KMS-11 (cell line): ENCODE measurements at regions not wholly inside any gene's neighbourhood (a gene's known extent, or its start where the extent isn't known, plus 50 kb on each side); places are given as distances from the start of the nearest gene placed in this dataset.

Experiments used
- H2AFZ ChIP-seq: fragments of 200-600 bp; sonication (generic); 2 replicates; pipeline ENCODE4 v1.6.1; 2016; ENCODE audit warnings: antibody characterized with exemption, mixed run types, low read depth
- H3K27ac ChIP-seq: fragments of 200-600 bp; sonication (generic); 2 replicates; pipeline ENCODE4 v1.6.1; 2016; ENCODE audit warnings: mild to moderate bottlenecking, mixed run types
- H3K27me3 ChIP-seq: fragments of 200-600 bp; sonication (generic); 2 replicates; pipeline ENCODE4 v1.6.1; 2017; ENCODE audit warnings: mild to moderate bottlenecking, low read depth, mixed run types, moderate library complexity; ENCODE audit not compliant: insufficient read depth
- H3K36me3 ChIP-seq: fragments of 200-600 bp; sonication (generic); 2 replicates; pipeline ENCODE4 v1.6.1; 2017; ENCODE audit warnings: mild to moderate bottlenecking, mixed run types; ENCODE audit not compliant: insufficient read depth
- H3K4me1 ChIP-seq: fragments of 200-600 bp; sonication (generic); 2 replicates; pipeline ENCODE4 v1.6.1; 2016; ENCODE audit warnings: mild to moderate bottlenecking, low read depth, mixed run types; ENCODE audit not compliant: poor library complexity, severe bottlenecking
- H3K4me2 ChIP-seq: fragments of 200-600 bp; sonication (generic); 2 replicates; pipeline ENCODE4 v1.7.0; 2016; ENCODE audit warnings: mild to moderate bottlenecking, mixed run types
- H3K4me3 ChIP-seq: fragments of 200-600 bp; sonication (generic); IDR thresholded peaks from 2 replicates; pipeline ENCODE4 v1.6.1; 2017; ENCODE audit warnings: low read depth, low read length, mixed read lengths; ENCODE audit not compliant: insufficient read depth
- H3K79me2 ChIP-seq: fragments of 200-600 bp; sonication (generic); 2 replicates; pipeline ENCODE4 v1.6.1; 2016; ENCODE audit warnings: low read depth, mixed run types; ENCODE audit not compliant: insufficient read depth
- H3K9ac ChIP-seq: fragments of 200-600 bp; sonication (generic); 2 replicates; pipeline ENCODE4 v1.6.1; 2016; ENCODE audit warnings: mild to moderate bottlenecking, mixed run types
- H4K20me1 ChIP-seq: fragments of 200-600 bp; sonication (generic); 2 replicates; pipeline ENCODE4 v1.6.1; 2016; ENCODE audit warnings: mild to moderate bottlenecking, mixed run types; ENCODE audit not compliant: insufficient read depth
- TF ChIP-seq, protein P1 (sequence below): fragments of 200-600 bp; sonication (generic); conservative IDR thresholded peaks from 2 replicates; pipeline ENCODE4 v1.6.1; 2017; ENCODE audit warnings: low read depth, mild to moderate bottlenecking, antibody characterized with exemption, low read length, moderate library complexity, mixed read lengths

DNA sequence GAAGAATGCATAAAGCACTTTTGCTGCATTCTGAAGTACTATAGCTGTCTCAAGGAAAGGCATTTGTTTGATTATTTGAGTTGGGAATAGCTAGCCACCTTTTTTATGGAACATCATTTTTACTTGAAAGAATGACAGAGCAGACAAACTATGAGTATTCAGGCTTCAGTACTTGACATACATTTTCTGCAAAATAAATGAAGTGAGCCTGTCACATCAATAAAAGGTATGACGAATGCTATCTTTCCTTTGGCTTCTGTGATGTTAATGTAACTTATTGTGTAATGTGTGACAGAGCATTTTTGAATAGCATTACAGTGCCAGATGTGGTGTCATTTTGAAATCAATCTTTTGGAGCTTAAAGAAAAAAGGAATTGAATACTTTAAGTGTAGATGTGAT, 440.3 kb upstream of the ONECUT1 start:
- H2AFZ ChIP-seq = no peak overlapping the region
- no peak overlapping the region for H3K4me2 ChIP-seq
- no peaks in the 10 kb centered on the region for H3K79me2 ChIP-seq
- H3K4me3 ChIP-seq = no peak overlapping the region
- no peak overlapping the region for H3K27ac ChIP-seq
- H3K36me3 ChIP-seq = no peaks in the 10 kb centered on the region
- H3K4me1 ChIP-seq = no peaks in the 10 kb centered on the region
- no peaks in the 10 kb centered on the region for H4K20me1 ChIP-seq
- TF ChIP-seq, protein P1, sequence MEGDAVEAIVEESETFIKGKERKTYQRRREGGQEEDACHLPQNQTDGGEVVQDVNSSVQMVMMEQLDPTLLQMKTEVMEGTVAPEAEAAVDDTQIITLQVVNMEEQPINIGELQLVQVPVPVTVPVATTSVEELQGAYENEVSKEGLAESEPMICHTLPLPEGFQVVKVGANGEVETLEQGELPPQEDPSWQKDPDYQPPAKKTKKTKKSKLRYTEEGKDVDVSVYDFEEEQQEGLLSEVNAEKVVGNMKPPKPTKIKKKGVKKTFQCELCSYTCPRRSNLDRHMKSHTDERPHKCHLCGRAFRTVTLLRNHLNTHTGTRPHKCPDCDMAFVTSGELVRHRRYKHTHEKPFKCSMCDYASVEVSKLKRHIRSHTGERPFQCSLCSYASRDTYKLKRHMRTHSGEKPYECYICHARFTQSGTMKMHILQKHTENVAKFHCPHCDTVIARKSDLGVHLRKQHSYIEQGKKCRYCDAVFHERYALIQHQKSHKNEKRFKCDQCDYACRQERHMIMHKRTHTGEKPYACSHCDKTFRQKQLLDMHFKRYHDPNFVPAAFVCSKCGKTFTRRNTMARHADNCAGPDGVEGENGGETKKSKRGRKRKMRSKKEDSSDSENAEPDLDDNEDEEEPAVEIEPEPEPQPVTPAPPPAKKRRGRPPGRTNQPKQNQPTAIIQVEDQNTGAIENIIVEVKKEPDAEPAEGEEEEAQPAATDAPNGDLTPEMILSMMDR = no peak
- H3K9ac ChIP-seq = no peak overlapping the region
- no peaks in the 10 kb centered on the region for H3K27me3 ChIP-seq

DNA sequence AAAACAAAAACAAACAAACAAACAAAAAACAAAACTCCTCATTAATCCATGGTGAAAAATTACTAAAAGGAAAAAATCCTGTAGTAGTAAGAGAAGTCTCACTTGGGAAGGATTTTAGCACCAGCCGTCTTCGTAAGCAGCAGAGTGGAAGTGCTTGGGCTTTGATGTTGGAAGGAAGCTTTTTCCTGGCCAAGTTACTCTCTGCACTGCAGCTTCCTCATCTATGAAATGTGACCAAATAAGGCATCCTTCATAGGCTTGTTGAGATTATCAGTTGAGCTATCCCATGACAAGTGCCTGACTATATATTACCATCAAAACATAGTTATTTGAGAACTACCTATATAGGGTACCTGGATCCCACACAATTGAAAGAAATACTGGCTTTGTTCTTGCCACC, 436.4 kb upstream of the ONECUT1 start:
- no peak overlapping the region for H3K9ac ChIP-seq
- H4K20me1 ChIP-seq = no peaks in the 10 kb centered on the region
- no peaks in the 10 kb centered on the region for H3K27me3 ChIP-seq
- H3K4me3 ChIP-seq = no peak overlapping the region
- no peaks in the 10 kb centered on the region for H3K4me1 ChIP-seq
- TF ChIP-seq, protein P1 = no peak
- no peaks in the 10 kb centered on the region for H3K79me2 ChIP-seq
- no peak overlapping the region for H3K27ac ChIP-seq
- no peaks in the 10 kb centered on the region for H3K36me3 ChIP-seq
- no peak overlapping the region for H3K4me2 ChIP-seq
- no peak overlapping the region for H2AFZ ChIP-seq

DNA sequence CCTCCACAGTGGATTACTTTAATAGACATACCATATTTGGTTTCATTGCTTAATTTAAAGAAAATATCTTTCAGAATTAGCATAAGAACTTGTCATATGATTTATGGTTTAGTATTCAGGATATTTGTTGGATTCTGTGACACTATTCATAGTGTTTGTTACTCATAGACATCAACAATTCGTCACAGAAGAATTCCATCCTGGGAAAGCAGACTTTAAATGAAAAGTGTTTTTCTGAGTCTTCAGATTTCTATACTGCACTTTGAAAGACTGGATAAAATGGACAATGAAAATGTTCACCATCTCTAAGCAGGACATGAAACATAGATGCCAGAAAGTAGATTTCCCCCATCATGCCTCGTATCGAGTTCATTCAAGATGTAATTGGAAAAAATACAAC, 435.6 kb upstream of the ONECUT1 start:
- Histone ChIP-seq H3K27me3 (no peaks in the 10 kb centered on the region), H3K36me3 (no peaks in the 10 kb centered on the region), H3K27ac (no peak overlapping the region), H3K4me3 (no peak overlapping the region), H2AFZ (no peak overlapping the region), H4K20me1 (no peaks in the 10 kb centered on the region), H3K4me1 (no peaks in the 10 kb centered on the region), H3K79me2 (no peaks in the 10 kb centered on the region), H3K9ac (no peak overlapping the region), H3K4me2 (no peak overlapping the region)
- TF ChIP-seq, protein P1 = no peak

DNA sequence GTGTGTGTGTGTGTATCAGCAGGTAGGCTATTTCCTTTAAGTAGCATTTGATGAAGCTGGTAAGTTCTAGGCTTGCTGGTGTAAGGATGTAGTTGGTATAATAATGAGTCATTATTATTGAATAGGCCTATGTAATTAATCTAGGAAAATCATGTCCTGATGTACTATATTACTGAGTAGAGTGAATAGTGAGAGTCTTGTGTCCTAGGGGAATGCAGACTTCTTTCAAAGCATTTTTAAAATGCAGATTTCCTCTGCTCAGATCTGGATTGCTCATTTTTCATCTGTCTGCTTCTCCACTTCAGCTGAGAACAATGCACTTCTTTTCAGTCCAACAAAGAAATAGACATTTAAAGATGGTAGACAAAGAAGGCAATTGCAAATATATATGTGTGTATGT, 434.2 kb upstream of the ONECUT1 start:
- Histone ChIP-seq H3K27me3 (no peaks in the 10 kb centered on the region), H2AFZ (no peak overlapping the region), H3K4me3 (no peak overlapping the region), H3K36me3 (no peaks in the 10 kb centered on the region), H3K79me2 (no peaks in the 10 kb centered on the region), H3K4me2 (no peak overlapping the region), H3K9ac (no peak overlapping the region), H3K4me1 (no peaks in the 10 kb centered on the region), H3K27ac (no peak overlapping the region), H4K20me1 (no peaks in the 10 kb centered on the region)
- TF ChIP-seq, protein P1 = no peak

DNA sequence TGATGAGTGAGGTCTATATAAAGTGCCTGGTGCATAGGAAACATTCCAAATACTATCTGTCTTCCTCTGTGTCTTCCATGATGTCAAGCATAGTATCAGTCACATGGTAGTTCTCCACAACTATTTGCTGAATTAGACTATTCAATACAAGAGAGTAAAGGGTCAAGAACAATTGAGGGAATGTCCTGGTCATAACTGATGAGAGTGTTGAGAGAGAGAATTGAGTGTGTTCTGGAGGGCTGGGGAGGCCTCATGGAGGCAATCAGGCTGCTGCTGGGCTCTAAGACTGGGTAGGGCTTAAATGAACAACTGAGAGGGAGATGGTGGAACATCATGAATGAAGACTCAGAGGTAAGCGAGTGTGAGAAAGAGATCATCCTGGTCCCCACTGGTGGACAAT, 433.7 kb upstream of the ONECUT1 start:
- H3K36me3 ChIP-seq = no peaks in the 10 kb centered on the region
- no peaks in the 10 kb centered on the region for H3K27me3 ChIP-seq
- no peak overlapping the region for H3K9ac ChIP-seq
- no peaks in the 10 kb centered on the region for H3K4me1 ChIP-seq
- H3K79me2 ChIP-seq = no peaks in the 10 kb centered on the region
- H4K20me1 ChIP-seq = no peaks in the 10 kb centered on the region
- no peak overlapping the region for H2AFZ ChIP-seq
- no peak overlapping the region for H3K27ac ChIP-seq
- no peak overlapping the region for H3K4me3 ChIP-seq
- no peak overlapping the region for H3K4me2 ChIP-seq
- TF ChIP-seq, protein P1 = no peak
